ENCODE measurements at regions not wholly inside any gene's neighbourhood (a gene's known extent, or its start where the extent isn't known, plus 50 kb on each side); places are given as distances from the start of the nearest gene placed in this dataset.

- DNase-seq (ENCODE audit: low read depth in 2 of 2, low spot score in 1 of 2), result no peak
Measured at GRCh38 chr4:89434364-89434988, 126.9 kb upstream of the GPRIN3 start.

GRCh38 chr4:89427782-89428181 lies 120.2 kb upstream of the GPRIN3 start:
- DNase-seq (ENCODE audit: low read depth in 2 of 2, low spot score in 1 of 2), result no peak

- no peak for DNase-seq (ENCODE audit: low read depth in 2 of 2, low spot score in 1 of 2)
Measured at GRCh38 chr4:89425023-89425422, 117.4 kb upstream of the GPRIN3 start.

GRCh38 chr4:89422441-89422990 lies 114.9 kb upstream of the GPRIN3 start:
- DNase-seq (ENCODE audit: low read depth in 2 of 2, low spot score in 1 of 2), result no peak

- DNase-seq (ENCODE audit: low read depth in 2 of 2, low spot score in 1 of 2), result no peak
Measured at GRCh38 chr4:89420507-89420906, 112.9 kb upstream of the GPRIN3 start.

- no peak for DNase-seq (ENCODE audit: low read depth in 2 of 2, low spot score in 1 of 2)
Measured at GRCh38 chr4:89419111-89419695, 111.6 kb upstream of the GPRIN3 start.

GRCh38 chr4:89416960-89417359 lies 109.4 kb upstream of the GPRIN3 start:
- no peak for DNase-seq (ENCODE audit: low read depth in 2 of 2, low spot score in 1 of 2)

GRCh38 chr4:89413518-89413917 lies 105.9 kb upstream of the GPRIN3 start:
- DNase-seq (ENCODE audit: low read depth in 2 of 2, low spot score in 1 of 2), result no peak

GRCh38 chr4:89411539-89412309 lies 104.1 kb upstream of the GPRIN3 start:
- no peak for DNase-seq (ENCODE audit: low read depth in 2 of 2, low spot score in 1 of 2)

- no peak for DNase-seq (ENCODE audit: low read depth in 2 of 2, low spot score in 1 of 2)
Measured at GRCh38 chr4:89410687-89411086, 103.1 kb upstream of the GPRIN3 start.

GRCh38 chr4:89404530-89404929 lies 96.9 kb upstream of the GPRIN3 start:
- no peak for DNase-seq (ENCODE audit: low read depth in 2 of 2, low spot score in 1 of 2)

GRCh38 chr4:89403826-89404225 lies 96.2 kb upstream of the GPRIN3 start:
- no peak for DNase-seq (ENCODE audit: low read depth in 2 of 2, low spot score in 1 of 2)

GRCh38 chr4:89400287-89401035 lies 92.9 kb upstream of the GPRIN3 start:
- no peak for DNase-seq (ENCODE audit: low read depth in 2 of 2, low spot score in 1 of 2)

- DNase-seq (ENCODE audit: low read depth in 2 of 2, low spot score in 1 of 2), result no peak
Measured at GRCh38 chr4:89398644-89399043, 91.0 kb upstream of the GPRIN3 start.

- no peak for DNase-seq (ENCODE audit: low read depth in 2 of 2, low spot score in 1 of 2)
Measured at GRCh38 chr4:89398146-89398545, 90.5 kb upstream of the GPRIN3 start.

- DNase-seq (ENCODE audit: low read depth in 2 of 2, low spot score in 1 of 2), result no peak
Measured at GRCh38 chr4:89397441-89397840, 89.8 kb upstream of the GPRIN3 start.

GRCh38 chr4:89382439-89382838 lies 74.8 kb upstream of the GPRIN3 start:
- DNase-seq (ENCODE audit: low read depth in 2 of 2, low spot score in 1 of 2), result no peak

- DNase-seq (ENCODE audit: low read depth in 2 of 2, low spot score in 1 of 2), result no peak
Measured at GRCh38 chr4:89380980-89381379, 73.4 kb upstream of the GPRIN3 start.

GRCh38 chr4:89379511-89380044 lies 72.0 kb upstream of the GPRIN3 start:
- no peak for DNase-seq (ENCODE audit: low read depth in 2 of 2, low spot score in 1 of 2)

GRCh38 chr4:89373394-89373793 lies 65.8 kb upstream of the GPRIN3 start:
- no peak for DNase-seq (ENCODE audit: low read depth in 2 of 2, low spot score in 1 of 2)

- no peak for DNase-seq (ENCODE audit: low read depth in 2 of 2, low spot score in 1 of 2)
Measured at GRCh38 chr4:89371614-89372013, 64.0 kb upstream of the GPRIN3 start.
